Type B pancreatic cell (in vitro differentiated cells): ENCODE measurements at regions not wholly inside any gene's neighbourhood (a gene's known extent, or its start where the extent isn't known, plus 50 kb on each side); places are given as distances from the start of the nearest gene placed in this dataset.

Experiments
- DNase-seq: peaks from one replicate; pipeline ENCODE4 v3.0.0; 2021; ENCODE audit warnings: mixed read lengths; ENCODE audit not compliant: unreplicated experiment; ENCODE audit errors: extremely low spot score
- H3K27ac Mint-ChIP-seq: 2 replicates; pipeline ENCODE4 v1.8.0; 2021; ENCODE audit warnings: mild to moderate bottlenecking, mixed read lengths
- H3K27me3 Mint-ChIP-seq: 2 replicates; pipeline ENCODE4 v1.8.0; 2021; ENCODE audit warnings: mixed read lengths
- H3K36me3 Mint-ChIP-seq: 2 replicates; pipeline ENCODE4 v1.8.0; 2021; ENCODE audit warnings: mixed read lengths
- H3K4me1 Mint-ChIP-seq: one replicate; pipeline ENCODE4 v1.8.0; 2021; ENCODE audit warnings: mixed read lengths; ENCODE audit not compliant: unreplicated experiment
- H3K4me3 Mint-ChIP-seq: 2 replicates; pipeline ENCODE4 v1.8.0; 2021; ENCODE audit warnings: mild to moderate bottlenecking, mixed read lengths
- H3K9me3 Mint-ChIP-seq: 2 replicates; pipeline ENCODE4 v1.8.0; 2021; ENCODE audit warnings: mixed read lengths
- TF ChIP-seq, protein P1 (sequence below): fragments of 200-600 bp; sonication (generic); conservative IDR thresholded peaks from 2 replicates; pipeline ENCODE4 v1.5.0; 2021; ENCODE audit warnings: antibody characterized with exemption, mild to moderate bottlenecking

DNA sequence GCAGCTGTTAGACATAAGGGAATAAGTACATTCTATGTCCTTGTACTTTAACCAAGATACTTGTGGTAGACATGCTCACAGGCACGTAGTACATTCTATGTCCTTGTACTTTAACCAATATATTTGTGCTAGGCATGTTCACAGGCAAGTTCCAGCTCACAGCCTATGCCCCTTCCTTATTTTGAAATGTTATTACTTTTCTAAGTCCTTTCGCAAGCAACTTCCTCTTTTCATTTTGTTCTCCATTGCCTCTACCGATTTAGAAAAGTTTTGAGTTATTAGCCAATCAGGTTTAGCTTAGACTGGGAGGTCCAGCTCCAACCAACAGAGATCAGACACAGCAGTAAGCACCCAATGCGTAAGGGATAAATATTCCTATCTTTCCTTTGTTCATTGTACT, 60.1 kb upstream of the NUDT7 start:
- TF ChIP-seq, protein P1, sequence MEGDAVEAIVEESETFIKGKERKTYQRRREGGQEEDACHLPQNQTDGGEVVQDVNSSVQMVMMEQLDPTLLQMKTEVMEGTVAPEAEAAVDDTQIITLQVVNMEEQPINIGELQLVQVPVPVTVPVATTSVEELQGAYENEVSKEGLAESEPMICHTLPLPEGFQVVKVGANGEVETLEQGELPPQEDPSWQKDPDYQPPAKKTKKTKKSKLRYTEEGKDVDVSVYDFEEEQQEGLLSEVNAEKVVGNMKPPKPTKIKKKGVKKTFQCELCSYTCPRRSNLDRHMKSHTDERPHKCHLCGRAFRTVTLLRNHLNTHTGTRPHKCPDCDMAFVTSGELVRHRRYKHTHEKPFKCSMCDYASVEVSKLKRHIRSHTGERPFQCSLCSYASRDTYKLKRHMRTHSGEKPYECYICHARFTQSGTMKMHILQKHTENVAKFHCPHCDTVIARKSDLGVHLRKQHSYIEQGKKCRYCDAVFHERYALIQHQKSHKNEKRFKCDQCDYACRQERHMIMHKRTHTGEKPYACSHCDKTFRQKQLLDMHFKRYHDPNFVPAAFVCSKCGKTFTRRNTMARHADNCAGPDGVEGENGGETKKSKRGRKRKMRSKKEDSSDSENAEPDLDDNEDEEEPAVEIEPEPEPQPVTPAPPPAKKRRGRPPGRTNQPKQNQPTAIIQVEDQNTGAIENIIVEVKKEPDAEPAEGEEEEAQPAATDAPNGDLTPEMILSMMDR = no peak
- peaks cover 4% of the 10 kb centered on the region for H3K4me1 Mint-ChIP-seq
- no peak overlapping the region for H3K4me3 Mint-ChIP-seq
- peaks cover 7% of the 10 kb centered on the region for H3K27me3 Mint-ChIP-seq
- peaks cover 5% of the 10 kb centered on the region for H3K9me3 Mint-ChIP-seq
- H3K36me3 Mint-ChIP-seq = no peaks in the 10 kb centered on the region
- H3K27ac Mint-ChIP-seq = no peak overlapping the region
- DNase-seq = no peak

DNA sequence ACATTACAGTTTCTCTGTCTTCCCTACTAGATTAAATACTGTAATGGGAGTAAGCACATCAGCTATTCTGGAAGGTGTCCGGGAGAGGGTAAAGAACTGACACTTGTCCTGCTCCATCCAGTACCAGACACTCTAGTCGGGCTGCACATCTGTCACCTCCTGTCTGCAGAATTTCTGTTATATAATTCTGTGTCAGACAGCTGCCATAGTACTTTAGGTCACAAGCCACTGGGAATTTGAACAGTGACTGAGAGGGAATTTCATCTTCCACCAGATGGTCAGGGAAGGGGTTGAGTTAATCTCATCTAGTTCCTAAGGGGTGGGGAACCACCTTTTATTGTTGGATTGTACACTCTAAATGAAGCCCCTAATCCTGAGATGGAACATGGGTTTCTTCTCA, 58.6 kb upstream of the NUDT7 start:
- Mint-ChIP-seq H3K4me3 (no peak overlapping the region), H3K9me3 (peaks cover 5% of the 10 kb centered on the region), H3K36me3 (no peaks in the 10 kb centered on the region), H3K27me3 (peaks cover 12% of the 10 kb centered on the region), H3K27ac (no peak overlapping the region), H3K4me1 (peaks cover 4% of the 10 kb centered on the region)
- no peak for DNase-seq
- TF ChIP-seq, protein P1 = no peak

DNA sequence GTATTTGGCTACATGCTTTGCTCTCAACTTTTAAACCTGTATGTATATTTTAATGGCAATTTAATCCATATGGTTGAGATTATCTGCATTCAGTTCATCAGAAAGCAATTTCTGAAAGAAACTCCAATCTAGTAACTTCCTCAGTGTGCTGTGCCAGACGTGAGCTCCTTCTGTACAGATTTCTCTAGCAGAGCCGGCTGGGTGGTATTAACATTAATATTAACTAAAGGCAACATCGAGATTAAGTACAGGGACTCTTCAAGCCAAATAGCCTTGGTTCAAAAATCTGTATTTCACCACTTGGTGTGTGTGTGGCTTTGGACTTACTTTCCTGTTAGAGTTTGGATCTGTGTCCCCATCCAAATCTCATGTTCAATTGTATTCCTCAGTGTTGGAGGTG, 55.5 kb upstream of the NUDT7 start:
- Mint-ChIP-seq H3K27me3 (peaks cover 15% of the 10 kb centered on the region), H3K4me3 (no peak overlapping the region), H3K27ac (no peak overlapping the region), H3K36me3 (no peaks in the 10 kb centered on the region), H3K4me1 (no peaks in the 10 kb centered on the region), H3K9me3 (peaks cover 5% of the 10 kb centered on the region)
- no peak for DNase-seq
- TF ChIP-seq, protein P1 = no peak

DNA sequence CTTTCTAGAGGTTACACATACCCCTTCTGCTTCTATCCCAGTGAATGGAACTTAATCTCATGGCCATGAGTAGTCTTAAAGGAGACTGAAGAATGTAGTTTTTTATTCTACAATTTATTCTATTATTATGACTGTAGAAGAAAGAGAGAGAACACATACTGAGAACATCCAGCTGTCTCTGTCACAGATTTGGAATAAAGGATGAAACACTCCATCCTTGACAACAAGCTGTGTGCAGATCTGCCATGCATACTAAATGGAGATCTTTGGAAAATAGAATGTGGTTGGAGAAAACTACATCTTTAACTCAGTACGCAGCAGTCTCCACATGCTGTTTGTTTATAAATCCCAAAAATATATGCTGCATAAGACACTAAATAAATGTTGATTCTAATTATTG, 54.1 kb upstream of the NUDT7 start:
- TF ChIP-seq, protein P1 = no peak
- Mint-ChIP-seq H3K4me1 (no peaks in the 10 kb centered on the region), H3K36me3 (no peaks in the 10 kb centered on the region), H3K9me3 (no peaks in the 10 kb centered on the region), H3K4me3 (no peak overlapping the region), H3K27me3 (peaks cover 18% of the 10 kb centered on the region), H3K27ac (no peak overlapping the region)
- no peak for DNase-seq

DNA sequence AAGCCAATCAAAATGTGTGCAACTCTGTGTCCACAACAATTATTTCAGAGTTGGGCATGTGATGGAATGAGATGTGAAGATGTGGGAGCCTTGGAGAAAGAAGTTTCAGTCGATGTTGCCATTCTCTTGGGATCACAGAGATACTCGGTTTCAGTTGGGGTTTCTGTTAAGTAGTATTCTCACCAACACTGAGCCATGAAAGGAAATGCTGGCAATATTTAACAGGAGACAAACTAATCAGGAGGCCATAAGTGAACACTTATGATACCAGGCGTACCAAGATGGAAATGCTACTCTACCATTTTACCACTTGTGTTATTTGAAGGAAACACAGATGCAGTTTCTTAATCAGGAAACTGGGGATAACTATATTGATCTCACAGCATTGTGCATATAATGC, 53.3 kb upstream of the NUDT7 start:
- peaks cover 19% of the 10 kb centered on the region for H3K27me3 Mint-ChIP-seq
- no peak overlapping the region for H3K4me3 Mint-ChIP-seq
- no peak for DNase-seq
- no peak overlapping the region for H3K27ac Mint-ChIP-seq
- H3K36me3 Mint-ChIP-seq = no peaks in the 10 kb centered on the region
- no peaks in the 10 kb centered on the region for H3K4me1 Mint-ChIP-seq
- no peaks in the 10 kb centered on the region for H3K9me3 Mint-ChIP-seq
- TF ChIP-seq, protein P1 = no peak
